ENCODE measurements at regions not wholly inside any gene's neighbourhood (a gene's known extent, or its start where the extent isn't known, plus 50 kb on each side); places are given as distances from the start of the nearest gene placed in this dataset.

DNA sequence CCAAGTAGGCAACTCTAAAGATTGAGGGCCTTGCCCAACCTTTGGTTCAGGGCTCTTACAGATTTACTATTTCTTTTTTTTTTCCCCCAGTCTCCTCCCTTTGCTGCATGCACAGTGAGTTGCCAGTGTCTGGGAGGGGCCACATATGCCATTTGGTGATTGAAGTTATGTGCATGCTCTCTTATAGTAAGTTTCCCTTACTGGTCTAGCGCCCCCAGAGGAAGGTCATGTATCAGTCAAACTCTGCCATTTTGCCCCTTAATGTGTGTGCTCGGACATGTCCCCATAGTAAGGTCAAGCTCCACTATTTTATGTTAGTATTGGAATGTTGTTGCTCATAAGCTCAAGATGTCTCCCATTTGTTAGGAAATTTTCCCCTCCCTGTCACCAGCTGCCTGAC, 1138.0 kb upstream of the SLC10A2 start:
- no peak for DNase-seq
- TF ChIP-seq, protein P1, sequence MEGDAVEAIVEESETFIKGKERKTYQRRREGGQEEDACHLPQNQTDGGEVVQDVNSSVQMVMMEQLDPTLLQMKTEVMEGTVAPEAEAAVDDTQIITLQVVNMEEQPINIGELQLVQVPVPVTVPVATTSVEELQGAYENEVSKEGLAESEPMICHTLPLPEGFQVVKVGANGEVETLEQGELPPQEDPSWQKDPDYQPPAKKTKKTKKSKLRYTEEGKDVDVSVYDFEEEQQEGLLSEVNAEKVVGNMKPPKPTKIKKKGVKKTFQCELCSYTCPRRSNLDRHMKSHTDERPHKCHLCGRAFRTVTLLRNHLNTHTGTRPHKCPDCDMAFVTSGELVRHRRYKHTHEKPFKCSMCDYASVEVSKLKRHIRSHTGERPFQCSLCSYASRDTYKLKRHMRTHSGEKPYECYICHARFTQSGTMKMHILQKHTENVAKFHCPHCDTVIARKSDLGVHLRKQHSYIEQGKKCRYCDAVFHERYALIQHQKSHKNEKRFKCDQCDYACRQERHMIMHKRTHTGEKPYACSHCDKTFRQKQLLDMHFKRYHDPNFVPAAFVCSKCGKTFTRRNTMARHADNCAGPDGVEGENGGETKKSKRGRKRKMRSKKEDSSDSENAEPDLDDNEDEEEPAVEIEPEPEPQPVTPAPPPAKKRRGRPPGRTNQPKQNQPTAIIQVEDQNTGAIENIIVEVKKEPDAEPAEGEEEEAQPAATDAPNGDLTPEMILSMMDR (IDR thresholded peaks at IDR 0.05; ENCODE audit: borderline replicate concordance), result no peak
- Histone ChIP-seq H3K4me1 (no peaks in the 10 kb centered on the region), H3K4me3 (no peak overlapping the region), H3K27ac (replicated peaks) (no peak overlapping the region), H3K27me3 (ENCODE audit: low read depth) (no peaks in the 10 kb centered on the region), H3K9me3 (replicated peaks) (no peaks in the 10 kb centered on the region), H3K36me3 (no peaks in the 10 kb centered on the region)
- intact Hi-C loops (cut with micrococcal nuclease), result no loop called here

DNA sequence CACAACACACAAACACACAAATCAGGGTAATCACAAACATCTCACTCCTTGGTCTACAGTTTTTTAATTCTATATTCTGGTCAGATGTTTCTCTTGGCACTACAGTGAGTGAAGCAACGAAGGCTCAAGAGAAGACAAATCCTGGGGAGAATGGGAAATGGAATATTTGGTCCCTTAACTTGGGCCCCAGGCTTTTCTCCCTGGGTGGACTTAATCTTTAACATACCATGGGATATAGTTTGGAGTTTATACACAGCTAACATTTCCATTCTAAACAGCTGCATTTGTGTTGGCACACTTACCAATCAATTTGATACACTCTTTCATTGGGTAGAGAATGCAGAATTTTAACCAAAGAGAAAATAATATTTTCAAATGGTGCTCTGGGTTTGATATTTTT, 1132.6 kb upstream of the SLC10A2 start:
- H3K9me3 ChIP-seq (replicated peaks), result no peaks in the 10 kb centered on the region
- no peaks in the 10 kb centered on the region for H3K36me3 ChIP-seq
- no peaks in the 10 kb centered on the region for H3K4me1 ChIP-seq
- no peak overlapping the region for H3K27ac ChIP-seq (replicated peaks)
- TF ChIP-seq, protein P1 (IDR thresholded peaks at IDR 0.05; ENCODE audit: borderline replicate concordance), result no peak
- no peaks in the 10 kb centered on the region for H3K27me3 ChIP-seq (ENCODE audit: low read depth)
- no peak for DNase-seq
- no peak overlapping the region for H3K4me3 ChIP-seq
- intact Hi-C loops (cut with micrococcal nuclease), result no loop called here

DNA sequence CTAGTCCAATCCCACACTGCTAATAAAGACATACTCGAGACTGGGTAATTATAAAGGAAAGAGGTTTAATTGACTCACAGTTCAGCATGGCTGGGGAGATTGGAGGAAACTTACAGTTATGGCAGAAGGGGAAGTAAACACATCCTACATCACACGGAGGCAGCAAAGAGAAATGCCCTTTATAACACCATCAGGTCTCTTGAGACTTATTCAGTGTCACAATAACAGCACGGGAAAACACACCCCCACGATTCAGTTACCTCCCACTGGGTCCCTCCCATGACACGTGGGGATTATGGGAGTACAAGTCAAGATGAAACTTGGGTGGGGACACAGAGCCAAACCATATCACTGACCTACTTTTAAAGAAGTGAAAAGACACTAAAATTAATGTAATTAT, 1130.4 kb upstream of the SLC10A2 start:
- DNase-seq, result no peak
- Histone ChIP-seq H3K27me3 (ENCODE audit: low read depth) (no peaks in the 10 kb centered on the region), H3K9me3 (replicated peaks) (no peaks in the 10 kb centered on the region), H3K4me3 (no peak overlapping the region), H3K4me1 (no peaks in the 10 kb centered on the region), H3K36me3 (no peaks in the 10 kb centered on the region), H3K27ac (replicated peaks) (no peak overlapping the region)
- TF ChIP-seq, protein P1 (IDR thresholded peaks at IDR 0.05; ENCODE audit: borderline replicate concordance), result no peak
- intact Hi-C loops (cut with micrococcal nuclease), result no loop called here

DNA sequence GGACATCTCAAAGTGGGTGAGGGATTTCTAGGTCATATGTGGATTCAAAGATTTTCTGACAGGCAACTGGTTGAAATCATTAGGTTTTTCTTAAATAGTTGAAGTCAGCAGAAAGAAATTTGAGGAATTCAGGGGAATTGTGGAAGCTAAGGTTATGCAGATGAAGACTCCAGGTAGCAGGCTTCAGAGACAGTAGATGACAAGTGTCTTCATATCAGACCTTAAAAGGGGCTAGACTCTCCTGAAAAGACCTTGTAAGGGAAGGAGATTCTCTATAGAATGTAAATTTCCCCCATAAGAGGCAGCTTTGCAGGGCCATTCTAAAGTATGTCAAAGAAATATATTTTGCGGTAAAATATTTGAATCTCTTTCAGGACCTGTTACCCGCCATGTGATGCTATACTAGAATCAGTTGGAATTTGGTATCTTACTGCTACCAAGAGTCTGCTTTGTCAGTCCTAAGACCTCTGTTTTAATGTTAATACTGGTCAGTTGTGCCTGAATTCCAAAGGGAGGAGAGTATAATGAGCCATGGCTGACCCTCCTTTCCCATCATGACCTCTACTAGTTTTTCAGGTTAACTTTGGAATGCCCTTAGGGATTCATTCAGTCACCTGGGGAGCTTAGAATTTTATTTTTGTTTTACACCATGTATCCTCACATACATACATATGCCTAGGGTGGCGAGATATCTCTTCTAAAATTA, 1115.5 kb upstream of the SLC10A2 start:
- DNase-seq, result no peak
- intact Hi-C loops (cut with micrococcal nuclease), result no loop called here
- Histone ChIP-seq H3K4me1 (no peaks in the 10 kb centered on the region), H3K36me3 (no peaks in the 10 kb centered on the region), H3K9me3 (replicated peaks) (peaks cover 17% of the 10 kb centered on the region), H3K27ac (replicated peaks) (no peak overlapping the region), H3K4me3 (no peak overlapping the region), H3K27me3 (ENCODE audit: low read depth) (no peaks in the 10 kb centered on the region)
- TF ChIP-seq, protein P1 (IDR thresholded peaks at IDR 0.05; ENCODE audit: borderline replicate concordance), result no peak

DNA sequence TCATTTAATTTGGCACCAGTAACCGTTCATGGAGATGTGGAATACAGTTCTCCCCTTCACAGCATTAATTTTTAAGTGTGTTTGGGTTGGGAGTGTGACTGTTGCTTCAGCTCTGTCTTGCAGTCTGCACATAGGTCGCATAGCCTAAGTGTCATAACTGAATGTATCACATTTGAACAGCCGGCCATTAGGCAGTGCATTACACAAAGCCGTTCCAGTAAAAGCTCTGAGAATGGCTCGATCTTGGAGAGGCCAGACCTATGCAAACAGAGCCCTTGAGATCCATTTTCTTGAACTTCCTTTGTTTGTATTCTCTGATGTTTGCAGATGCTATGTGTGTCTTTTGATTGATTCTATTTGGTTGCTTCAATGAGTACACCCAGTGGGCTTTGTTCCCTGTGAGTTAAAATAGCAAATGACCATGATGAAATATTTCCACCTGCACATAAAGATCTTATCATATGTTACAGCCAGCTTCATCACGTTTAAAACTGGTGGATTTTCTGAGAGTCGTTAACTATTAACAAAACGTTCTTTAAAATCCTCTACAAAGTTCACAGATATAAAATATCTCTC, 1104.9 kb upstream of the SLC10A2 start:
- intact Hi-C loops (cut with micrococcal nuclease), result no loop called here
- TF ChIP-seq, protein P1 (IDR thresholded peaks at IDR 0.05; ENCODE audit: borderline replicate concordance), result no peak
- Histone ChIP-seq H3K36me3 (no peaks in the 10 kb centered on the region), H3K27ac (replicated peaks) (no peak overlapping the region), H3K4me3 (no peak overlapping the region), H3K27me3 (ENCODE audit: low read depth) (no peaks in the 10 kb centered on the region), H3K9me3 (replicated peaks) (no peaks in the 10 kb centered on the region), H3K4me1 (no peaks in the 10 kb centered on the region)
- no peak for DNase-seq
